Astrocyte (in vitro differentiated cells and primary cell): ENCODE measurements at regions not wholly inside any gene's neighbourhood (a gene's known extent, or its start where the extent isn't known, plus 50 kb on each side); places are given as distances from the start of the nearest gene placed in this dataset.
A peak's percentile ranks its signal among the peaks of the same experiment; 100 is the strongest.

ENCODE experiments used
- DNase-seq: peaks from one replicate; pipeline ENCODE4 v3.0.0-alpha.2; 2010; ENCODE audit warnings: low read depth
- FAIRE-seq: peaks from 2 replicates; lab custom pipeline; 2011; peaks lifted over from hg19 to GRCh38; lab: Jason Lieb, UNC
- H2AFZ ChIP-seq: 2 replicates; pipeline ENCODE4 v1.6.0; 2012; ENCODE audit warnings: low read depth, low read length, inconsistent platforms
- H3K27ac ChIP-seq: 2 replicates; pipeline ENCODE4 v1.5.1; 2011; ENCODE audit warnings: low read depth, low read length, inconsistent platforms
- H3K27me3 ChIP-seq: 2 replicates; pipeline ENCODE4 v1.6.0; 2011; ENCODE audit warnings: low read length, inconsistent platforms; ENCODE audit not compliant: insufficient read depth
- H3K36me3 ChIP-seq: 2 replicates; pipeline ENCODE4 v1.5.1; 2011; ENCODE audit warnings: low read length, inconsistent platforms; ENCODE audit not compliant: insufficient read depth
- H3K4me1 ChIP-seq: 2 replicates; pipeline ENCODE4 v1.5.1; 2011; ENCODE audit warnings: low read length, inconsistent platforms; ENCODE audit not compliant: insufficient read depth
- H3K4me2 ChIP-seq: 2 replicates; pipeline ENCODE4 v1.6.0; 2012; ENCODE audit warnings: low read length, inconsistent platforms
- H3K4me3 ChIP-seq: 2 replicates; pipeline ENCODE4 v1.5.1; 2011; ENCODE audit warnings: low read depth, mild to moderate bottlenecking, low read length, inconsistent platforms; ENCODE audit not compliant: insufficient read depth
- H3K79me2 ChIP-seq: 2 replicates; pipeline ENCODE4 v1.6.0; 2012; ENCODE audit warnings: mild to moderate bottlenecking, low read length, inconsistent platforms; ENCODE audit not compliant: insufficient read depth
- H3K9ac ChIP-seq: 2 replicates; pipeline ENCODE4 v1.6.0; 2012; ENCODE audit warnings: mild to moderate bottlenecking, low read length, inconsistent platforms
- H3K9me3 ChIP-seq: 2 replicates; pipeline ENCODE4 v1.5.1; 2012; ENCODE audit warnings: low read depth, mild to moderate bottlenecking, low read length, inconsistent platforms; ENCODE audit not compliant: insufficient read depth
- H4K20me1 ChIP-seq: 2 replicates; pipeline ENCODE4 v1.6.0; 2012; ENCODE audit warnings: low read length, inconsistent platforms; ENCODE audit not compliant: insufficient read depth
- H3K27ac Mint-ChIP-seq: one replicate; pipeline ENCODE4 v1.8.0; 2021; ENCODE audit warnings: mild to moderate bottlenecking, mixed read lengths; ENCODE audit not compliant: unreplicated experiment
- H3K27me3 Mint-ChIP-seq: one replicate; pipeline ENCODE4 v1.8.0; 2021; ENCODE audit warnings: low read depth, mixed read lengths; ENCODE audit not compliant: unreplicated experiment
- H3K36me3 Mint-ChIP-seq: one replicate; pipeline ENCODE4 v1.8.0; 2021; ENCODE audit warnings: low read depth, mixed read lengths; ENCODE audit not compliant: unreplicated experiment
- H3K4me1 Mint-ChIP-seq: one replicate; pipeline ENCODE4 v1.8.0; 2021; ENCODE audit warnings: low read depth, mixed read lengths; ENCODE audit not compliant: unreplicated experiment
- H3K4me3 Mint-ChIP-seq: one replicate; pipeline ENCODE4 v1.8.0; 2021; ENCODE audit warnings: mild to moderate bottlenecking, moderate library complexity, mixed read lengths; ENCODE audit not compliant: unreplicated experiment
- H3K9me3 Mint-ChIP-seq: one replicate; pipeline ENCODE4 v1.8.0; 2021; ENCODE audit warnings: mild to moderate bottlenecking, mixed read lengths; ENCODE audit not compliant: unreplicated experiment
- EZH2 ChIP-seq: IDR thresholded peaks from 2 replicates; pipeline ENCODE4 v1.6.1; 2012; ENCODE audit warnings: mild to moderate bottlenecking, low read length, inconsistent platforms; ENCODE audit not compliant: insufficient read depth
- TF ChIP-seq, protein P1 (sequence below): IDR thresholded peaks from 2 replicates; pipeline ENCODE4 v1.5.1; 2011; ENCODE audit warnings: low read depth, mild to moderate bottlenecking, inconsistent platforms, low read length, moderate library complexity; ENCODE audit not compliant: insufficient read depth

DNA sequence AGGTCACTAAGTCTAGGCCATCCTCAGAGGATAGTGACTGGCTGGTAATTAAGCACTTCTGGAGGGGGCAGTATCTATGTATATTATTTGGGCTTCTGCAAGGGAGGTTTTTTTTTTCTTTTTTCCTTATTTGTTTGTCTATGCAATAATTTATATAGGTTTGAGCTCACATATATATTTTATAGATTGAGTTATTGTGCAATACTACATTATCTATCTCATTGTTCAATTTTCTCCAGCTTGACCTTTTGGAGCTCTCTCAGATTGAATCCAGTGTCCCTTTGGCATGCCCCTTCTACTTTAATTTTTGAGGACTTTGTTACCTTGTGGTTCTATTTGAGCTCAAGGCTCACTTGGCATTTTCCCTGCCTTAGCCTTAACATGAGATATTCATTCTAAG, 852.1 kb downstream of the KCNT2 start:
- DNase-seq (no peak), FAIRE-seq (no peak)
- Mint-ChIP-seq H3K9me3 (no peaks in the 10 kb centered on the region), H3K36me3 (no peaks in the 10 kb centered on the region), H3K4me3 (no peak overlapping the region), H3K4me1 (peaks cover 4% of the 10 kb centered on the region), H3K27ac (no peak overlapping the region), H3K27me3 (no peaks in the 10 kb centered on the region)
- Histone ChIP-seq H4K20me1 (no peaks in the 10 kb centered on the region), H3K9me3 (no peaks in the 10 kb centered on the region), H3K79me2 (no peaks in the 10 kb centered on the region), H2AFZ (no peak overlapping the region), H3K27me3 (no peaks in the 10 kb centered on the region), H3K4me3 (no peak overlapping the region), H3K36me3 (no peaks in the 10 kb centered on the region), H3K4me1 (no peaks in the 10 kb centered on the region), H3K4me2 (no peak overlapping the region), H3K9ac (no peak overlapping the region), H3K27ac (no peak overlapping the region)
- no peak for TF ChIP-seq EZH2
- TF ChIP-seq, protein P1, sequence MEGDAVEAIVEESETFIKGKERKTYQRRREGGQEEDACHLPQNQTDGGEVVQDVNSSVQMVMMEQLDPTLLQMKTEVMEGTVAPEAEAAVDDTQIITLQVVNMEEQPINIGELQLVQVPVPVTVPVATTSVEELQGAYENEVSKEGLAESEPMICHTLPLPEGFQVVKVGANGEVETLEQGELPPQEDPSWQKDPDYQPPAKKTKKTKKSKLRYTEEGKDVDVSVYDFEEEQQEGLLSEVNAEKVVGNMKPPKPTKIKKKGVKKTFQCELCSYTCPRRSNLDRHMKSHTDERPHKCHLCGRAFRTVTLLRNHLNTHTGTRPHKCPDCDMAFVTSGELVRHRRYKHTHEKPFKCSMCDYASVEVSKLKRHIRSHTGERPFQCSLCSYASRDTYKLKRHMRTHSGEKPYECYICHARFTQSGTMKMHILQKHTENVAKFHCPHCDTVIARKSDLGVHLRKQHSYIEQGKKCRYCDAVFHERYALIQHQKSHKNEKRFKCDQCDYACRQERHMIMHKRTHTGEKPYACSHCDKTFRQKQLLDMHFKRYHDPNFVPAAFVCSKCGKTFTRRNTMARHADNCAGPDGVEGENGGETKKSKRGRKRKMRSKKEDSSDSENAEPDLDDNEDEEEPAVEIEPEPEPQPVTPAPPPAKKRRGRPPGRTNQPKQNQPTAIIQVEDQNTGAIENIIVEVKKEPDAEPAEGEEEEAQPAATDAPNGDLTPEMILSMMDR: no peak

GRCh38 chr1:195754874-195755273, 853.4 kb downstream of the KCNT2 start:
- no peak overlapping the region for H3K9ac ChIP-seq
- FAIRE-seq (no peak), DNase-seq (peak; percentile 45)
- H3K27ac ChIP-seq: no peak overlapping the region
- Mint-ChIP-seq H3K27me3 (no peaks in the 10 kb centered on the region), H3K4me1 (peaks cover 4% of the 10 kb centered on the region), H3K36me3 (no peaks in the 10 kb centered on the region), H3K27ac (no peak overlapping the region), H3K4me3 (no peak overlapping the region), H3K9me3 (no peaks in the 10 kb centered on the region)
- no peaks in the 10 kb centered on the region for H3K27me3 ChIP-seq
- no peak overlapping the region for H3K4me2 ChIP-seq
- no peaks in the 10 kb centered on the region for H4K20me1 ChIP-seq
- H3K4me1 ChIP-seq: no peaks in the 10 kb centered on the region
- H3K79me2 ChIP-seq: no peaks in the 10 kb centered on the region
- H3K36me3 ChIP-seq: no peaks in the 10 kb centered on the region
- H3K4me3 ChIP-seq: no peak overlapping the region
- H3K9me3 ChIP-seq: no peaks in the 10 kb centered on the region
- no peak overlapping the region for H2AFZ ChIP-seq
- TF ChIP-seq EZH2: no peak
- TF ChIP-seq, protein P1: no peak

DNA sequence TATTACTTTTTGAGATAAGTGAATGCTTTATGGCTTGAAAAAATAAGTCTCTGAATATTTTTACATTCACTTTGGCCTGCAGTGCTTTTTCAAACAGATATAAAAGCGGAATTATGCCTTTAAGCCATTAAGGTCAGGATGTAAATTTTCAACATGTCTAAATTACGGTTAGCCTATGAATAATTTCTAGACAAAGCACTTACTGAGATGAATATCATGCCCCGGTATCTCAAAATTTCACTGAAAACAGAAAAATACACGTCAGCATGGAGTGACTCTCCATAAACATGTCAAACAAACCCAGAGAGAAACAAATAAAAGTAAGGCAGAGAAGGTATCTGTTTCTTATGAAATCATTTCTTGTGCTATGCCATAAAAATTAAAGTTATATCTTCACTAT, 853.9 kb downstream of the KCNT2 start:
- Histone ChIP-seq H3K27ac (no peak overlapping the region), H3K79me2 (no peaks in the 10 kb centered on the region), H3K4me1 (no peaks in the 10 kb centered on the region), H3K9ac (no peak overlapping the region), H3K4me2 (no peak overlapping the region), H3K4me3 (no peak overlapping the region), H3K27me3 (no peaks in the 10 kb centered on the region), H2AFZ (no peak overlapping the region), H3K36me3 (no peaks in the 10 kb centered on the region), H4K20me1 (no peaks in the 10 kb centered on the region), H3K9me3 (no peaks in the 10 kb centered on the region)
- no peak for TF ChIP-seq EZH2
- TF ChIP-seq, protein P1: no peak
- Mint-ChIP-seq H3K36me3 (no peaks in the 10 kb centered on the region), H3K9me3 (no peaks in the 10 kb centered on the region), H3K27ac (no peak overlapping the region), H3K27me3 (no peaks in the 10 kb centered on the region), H3K4me1 (peaks cover 4% of the 10 kb centered on the region), H3K4me3 (no peak overlapping the region)
- DNase-seq (no peak), FAIRE-seq (no peak)
